HEK293 (cell line): ENCODE measurements at regions not wholly inside any gene's neighbourhood (a gene's known extent, or its start where the extent isn't known, plus 50 kb on each side); places are given as distances from the start of the nearest gene placed in this dataset.

Experiments
- BCL11A ChIP-seq: fragments of 450-650 bp; formaldehyde crosslinking; IDR thresholded peaks from 2 replicates; pipeline ENCODE4 v1.5.1; 2016; ENCODE audit warnings: low read depth, missing biosample characterization, missing genetic modification characterization
- HOXA7 ChIP-seq: sonication (generic); formaldehyde crosslinking; IDR thresholded peaks from 2 replicates; pipeline ENCODE4 v1.8.1; 2022; ENCODE audit warnings: missing genetic modification reagents, borderline replicate concordance
- SCRT1 ChIP-seq: fragments of 450-650 bp; formaldehyde crosslinking; IDR thresholded peaks from 2 replicates; pipeline ENCODE4 v1.5.1; 2016; ENCODE audit warnings: missing biosample characterization, missing genetic modification characterization, borderline replicate concordance
- YY1 ChIP-seq: fragments of 450-650 bp; formaldehyde crosslinking; IDR thresholded peaks from 2 replicates; pipeline ENCODE4 v1.5.1; 2018; ENCODE audit warnings: missing biosample characterization, missing genetic modification characterization
- ZNF140 ChIP-seq: fragments of 450-650 bp; formaldehyde crosslinking; IDR thresholded peaks from 2 replicates; pipeline ENCODE4 v1.5.1; 2016; ENCODE audit warnings: missing biosample characterization, missing genetic modification characterization
- ZNF292 ChIP-seq: fragments of 450-650 bp; formaldehyde crosslinking; IDR thresholded peaks from 2 replicates; pipeline ENCODE4 v1.5.1; 2016; ENCODE audit warnings: low read depth, missing biosample characterization, missing genetic modification characterization, borderline replicate concordance
- ZNF324 ChIP-seq: fragments of 450-650 bp; formaldehyde crosslinking; IDR thresholded peaks from 2 replicates; pipeline ENCODE4 v1.5.1; 2016; ENCODE audit warnings: missing biosample characterization, missing genetic modification characterization
- ZNF366 ChIP-seq: fragments of 450-650 bp; formaldehyde crosslinking; conservative IDR thresholded peaks from 2 replicates; pipeline ENCODE4 v1.5.1; 2016; ENCODE audit warnings: missing biosample characterization, missing genetic modification characterization
- ZNF501 ChIP-seq: fragments of 450-650 bp; formaldehyde crosslinking; IDR thresholded peaks from 2 replicates; pipeline ENCODE4 v1.5.1; 2016; ENCODE audit warnings: missing biosample characterization, missing genetic modification characterization
- ZNF792 ChIP-seq: fragments of 450-650 bp; formaldehyde crosslinking; IDR thresholded peaks from 2 replicates; pipeline ENCODE4 v1.5.1; 2016; ENCODE audit warnings: missing biosample characterization, missing genetic modification characterization
- ZSCAN30 ChIP-seq: fragments of 450-650 bp; IDR thresholded peaks from 2 replicates; pipeline ENCODE4 v1.5.1; 2018; ENCODE audit warnings: missing biosample characterization, mild to moderate bottlenecking, missing genetic modification characterization, moderate library complexity
- TF ChIP-seq, protein P1 (sequence below): fragments of 450-650 bp; formaldehyde crosslinking; IDR thresholded peaks from 2 replicates; pipeline ENCODE4 v1.5.1; 2016; ENCODE audit warnings: missing biosample characterization, missing genetic modification characterization
- TF ChIP-seq, protein P2 (sequence below): fragments of 450-650 bp; formaldehyde crosslinking; IDR thresholded peaks from 2 replicates; pipeline ENCODE4 v1.5.1; 2016; ENCODE audit warnings: missing biosample characterization, missing genetic modification characterization
- TF ChIP-seq, protein P3 (sequence below): fragments of 450-650 bp; IDR thresholded peaks from 2 replicates; pipeline ENCODE4 v1.5.1; 2018; ENCODE audit warnings: missing biosample characterization, missing genetic modification characterization

DNA sequence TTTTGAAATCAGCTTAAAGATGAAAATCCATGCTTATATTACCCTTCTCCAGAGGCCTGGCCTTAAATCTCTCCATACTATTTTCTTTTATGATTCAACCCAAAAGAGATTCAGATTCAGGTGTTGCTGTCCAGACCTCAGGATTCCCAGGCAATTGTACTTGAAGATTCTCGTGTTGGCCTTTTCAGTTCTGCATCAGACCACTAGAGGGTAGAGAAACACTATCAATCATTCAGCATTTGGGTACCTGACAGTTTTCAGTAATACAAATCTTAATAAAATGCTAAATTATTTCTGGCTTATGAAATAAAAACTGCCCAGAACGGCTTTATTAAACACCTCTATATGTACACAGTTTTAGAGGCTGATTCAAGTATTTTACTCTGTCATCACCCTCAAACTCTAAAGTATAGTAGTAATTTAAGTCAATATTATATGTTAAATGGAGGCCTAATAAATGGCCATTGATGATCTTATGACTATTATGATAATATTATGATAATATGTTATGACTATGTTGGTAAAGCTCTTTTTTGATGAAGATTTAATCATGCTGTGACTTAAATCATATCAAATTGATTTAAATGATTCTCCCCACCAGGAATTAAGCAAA, 301.1 kb downstream of the DUSP6 start:
- TF ChIP-seq ZNF140 (tag by site-specific recombination), result no peak
- no peak for TF ChIP-seq SCRT1 (tag by site-specific recombination)
- TF ChIP-seq, protein P1, sequence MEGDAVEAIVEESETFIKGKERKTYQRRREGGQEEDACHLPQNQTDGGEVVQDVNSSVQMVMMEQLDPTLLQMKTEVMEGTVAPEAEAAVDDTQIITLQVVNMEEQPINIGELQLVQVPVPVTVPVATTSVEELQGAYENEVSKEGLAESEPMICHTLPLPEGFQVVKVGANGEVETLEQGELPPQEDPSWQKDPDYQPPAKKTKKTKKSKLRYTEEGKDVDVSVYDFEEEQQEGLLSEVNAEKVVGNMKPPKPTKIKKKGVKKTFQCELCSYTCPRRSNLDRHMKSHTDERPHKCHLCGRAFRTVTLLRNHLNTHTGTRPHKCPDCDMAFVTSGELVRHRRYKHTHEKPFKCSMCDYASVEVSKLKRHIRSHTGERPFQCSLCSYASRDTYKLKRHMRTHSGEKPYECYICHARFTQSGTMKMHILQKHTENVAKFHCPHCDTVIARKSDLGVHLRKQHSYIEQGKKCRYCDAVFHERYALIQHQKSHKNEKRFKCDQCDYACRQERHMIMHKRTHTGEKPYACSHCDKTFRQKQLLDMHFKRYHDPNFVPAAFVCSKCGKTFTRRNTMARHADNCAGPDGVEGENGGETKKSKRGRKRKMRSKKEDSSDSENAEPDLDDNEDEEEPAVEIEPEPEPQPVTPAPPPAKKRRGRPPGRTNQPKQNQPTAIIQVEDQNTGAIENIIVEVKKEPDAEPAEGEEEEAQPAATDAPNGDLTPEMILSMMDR (tag by site-specific recombination), result peak; percentile 37; the same call in 1 of the 2 replicates
- no peak for TF ChIP-seq ZNF366 (tag by site-specific recombination)
- TF ChIP-seq ZNF501, result no peak
- TF ChIP-seq ZNF792 (tag by site-specific recombination), result no peak
- no peak for TF ChIP-seq BCL11A (tag by site-specific recombination)
- TF ChIP-seq, protein P2, sequence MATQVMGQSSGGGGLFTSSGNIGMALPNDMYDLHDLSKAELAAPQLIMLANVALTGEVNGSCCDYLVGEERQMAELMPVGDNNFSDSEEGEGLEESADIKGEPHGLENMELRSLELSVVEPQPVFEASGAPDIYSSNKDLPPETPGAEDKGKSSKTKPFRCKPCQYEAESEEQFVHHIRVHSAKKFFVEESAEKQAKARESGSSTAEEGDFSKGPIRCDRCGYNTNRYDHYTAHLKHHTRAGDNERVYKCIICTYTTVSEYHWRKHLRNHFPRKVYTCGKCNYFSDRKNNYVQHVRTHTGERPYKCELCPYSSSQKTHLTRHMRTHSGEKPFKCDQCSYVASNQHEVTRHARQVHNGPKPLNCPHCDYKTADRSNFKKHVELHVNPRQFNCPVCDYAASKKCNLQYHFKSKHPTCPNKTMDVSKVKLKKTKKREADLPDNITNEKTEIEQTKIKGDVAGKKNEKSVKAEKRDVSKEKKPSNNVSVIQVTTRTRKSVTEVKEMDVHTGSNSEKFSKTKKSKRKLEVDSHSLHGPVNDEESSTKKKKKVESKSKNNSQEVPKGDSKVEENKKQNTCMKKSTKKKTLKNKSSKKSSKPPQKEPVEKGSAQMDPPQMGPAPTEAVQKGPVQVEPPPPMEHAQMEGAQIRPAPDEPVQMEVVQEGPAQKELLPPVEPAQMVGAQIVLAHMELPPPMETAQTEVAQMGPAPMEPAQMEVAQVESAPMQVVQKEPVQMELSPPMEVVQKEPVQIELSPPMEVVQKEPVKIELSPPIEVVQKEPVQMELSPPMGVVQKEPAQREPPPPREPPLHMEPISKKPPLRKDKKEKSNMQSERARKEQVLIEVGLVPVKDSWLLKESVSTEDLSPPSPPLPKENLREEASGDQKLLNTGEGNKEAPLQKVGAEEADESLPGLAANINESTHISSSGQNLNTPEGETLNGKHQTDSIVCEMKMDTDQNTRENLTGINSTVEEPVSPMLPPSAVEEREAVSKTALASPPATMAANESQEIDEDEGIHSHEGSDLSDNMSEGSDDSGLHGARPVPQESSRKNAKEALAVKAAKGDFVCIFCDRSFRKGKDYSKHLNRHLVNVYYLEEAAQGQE, result 0 out of 2 replicates have a peak, but pooled peaks have one; percentile 34
- no peak for TF ChIP-seq ZSCAN30 (tag by site-specific recombination)
- TF ChIP-seq HOXA7 (CRISPR knock-in tag), result no peak
- no peak for TF ChIP-seq YY1 (tag by site-specific recombination)
- TF ChIP-seq, protein P3, sequence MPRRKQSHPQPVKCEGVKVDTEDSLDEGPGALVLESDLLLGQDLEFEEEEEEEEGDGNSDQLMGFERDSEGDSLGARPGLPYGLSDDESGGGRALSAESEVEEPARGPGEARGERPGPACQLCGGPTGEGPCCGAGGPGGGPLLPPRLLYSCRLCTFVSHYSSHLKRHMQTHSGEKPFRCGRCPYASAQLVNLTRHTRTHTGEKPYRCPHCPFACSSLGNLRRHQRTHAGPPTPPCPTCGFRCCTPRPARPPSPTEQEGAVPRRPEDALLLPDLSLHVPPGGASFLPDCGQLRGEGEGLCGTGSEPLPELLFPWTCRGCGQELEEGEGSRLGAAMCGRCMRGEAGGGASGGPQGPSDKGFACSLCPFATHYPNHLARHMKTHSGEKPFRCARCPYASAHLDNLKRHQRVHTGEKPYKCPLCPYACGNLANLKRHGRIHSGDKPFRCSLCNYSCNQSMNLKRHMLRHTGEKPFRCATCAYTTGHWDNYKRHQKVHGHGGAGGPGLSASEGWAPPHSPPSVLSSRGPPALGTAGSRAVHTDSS (tag by site-specific recombination), result no peak
- TF ChIP-seq ZNF324, result no peak
- TF ChIP-seq ZNF292 (tag by site-specific recombination), result no peak
